NOMO-1 treated with dmso at 0.1 percent for 144 hours (cell line): ENCODE measurements at regions not wholly inside any gene's neighbourhood (a gene's known extent, or its start where the extent isn't known, plus 50 kb on each side); places are given as distances from the start of the nearest gene placed in this dataset.

Source experiments
- DNase-seq: peaks from one replicate; lab custom pipeline; 2025; ENCODE audit not compliant: unreplicated experiment; lab: John Stamatoyannopoulos, UW

- DNase-seq, result no peak
These were observed 481.9 kb upstream of the TNC start for GRCh38 chr9:115599898-115600297.

DNA sequence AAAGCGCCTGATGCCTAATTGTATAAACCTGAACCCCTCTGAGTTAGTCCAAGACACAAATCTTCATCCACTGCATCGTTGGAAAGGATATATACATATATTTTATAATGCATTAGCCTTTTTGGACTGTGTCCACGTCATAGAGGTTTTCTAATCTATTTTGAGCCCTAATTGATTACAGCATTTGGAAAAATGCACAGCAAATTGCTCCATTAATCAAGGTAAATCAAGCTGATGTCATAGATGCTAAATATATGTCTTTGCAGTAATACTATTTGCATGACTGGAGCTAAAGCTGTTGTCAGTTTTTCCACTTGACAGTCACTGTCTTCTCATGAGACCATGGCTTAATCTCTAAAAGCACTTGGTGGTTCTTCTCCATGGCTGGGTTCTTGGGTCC is 483.5 kb upstream of the TNC start:
- DNase-seq, result no peak

- no peak for DNase-seq
These were observed 487.0 kb upstream of the TNC start for GRCh38 chr9:115604831-115605483.

- DNase-seq, result no peak
These were observed 488.9 kb upstream of the TNC start for GRCh38 chr9:115606838-115607237.

GRCh38 chr9:115614326-115614999 is 496.5 kb upstream of the TNC start:
- no peak for DNase-seq

DNA sequence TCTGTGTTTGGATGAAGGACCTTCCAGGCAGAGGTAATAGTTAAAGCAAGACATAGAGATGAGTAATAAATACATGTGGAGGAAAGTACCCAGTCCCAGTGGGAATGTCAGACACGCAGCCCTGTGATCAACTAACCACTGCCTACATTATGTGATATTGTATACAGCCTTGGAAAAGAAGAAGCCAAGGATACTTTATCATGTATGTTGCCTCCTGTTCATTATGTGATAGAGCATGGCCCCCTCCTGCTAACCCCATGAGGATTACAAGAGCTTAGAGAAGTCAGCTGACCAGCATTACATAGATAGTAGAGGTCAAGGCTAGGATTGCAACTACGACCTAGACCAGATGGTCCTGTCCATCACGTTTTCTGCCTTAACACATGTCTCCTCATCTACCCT is 497.0 kb upstream of the TNC start:
- DNase-seq, result no peak

- DNase-seq, result no peak
These were observed 498.1 kb upstream of the TNC start for GRCh38 chr9:115615821-115616665.

- no peak for DNase-seq
These were observed 498.8 kb upstream of the TNC start for GRCh38 chr9:115616666-115617239.

- DNase-seq, result no peak
These were observed 507.3 kb upstream of the TNC start for GRCh38 chr9:115625251-115625650.

GRCh38 chr9:115625954-115626353 is 508.0 kb upstream of the TNC start:
- no peak for DNase-seq

GRCh38 chr9:115627511-115627910 is 509.6 kb upstream of the TNC start:
- no peak for DNase-seq

- DNase-seq, result no peak
These were observed 510.5 kb upstream of the TNC start for GRCh38 chr9:115628426-115628825.

- DNase-seq, result no peak
These were observed 512.2 kb upstream of the TNC start for GRCh38 chr9:115629879-115630840.

GRCh38 chr9:115632391-115632790 is 514.4 kb upstream of the TNC start:
- no peak for DNase-seq

DNA sequence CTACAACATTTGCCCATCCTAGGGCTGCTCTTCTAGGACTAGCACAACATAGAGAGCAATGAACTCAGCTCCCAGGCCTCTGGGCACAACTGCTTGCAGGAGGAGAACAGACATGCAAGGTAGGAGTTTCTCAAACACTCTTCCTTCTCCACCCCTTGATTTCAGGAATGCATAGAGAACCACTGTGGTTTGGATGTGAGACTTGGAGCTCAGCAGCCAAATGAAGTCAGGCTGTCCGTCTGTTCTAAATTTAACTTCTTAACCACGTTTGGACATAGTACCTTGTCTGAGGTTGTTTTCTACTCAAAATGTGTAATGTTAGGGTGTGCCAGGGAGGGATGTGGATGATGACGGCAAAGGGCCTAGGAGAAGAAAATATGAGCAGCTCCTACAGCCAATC is 515.1 kb upstream of the TNC start:
- DNase-seq, result no peak

GRCh38 chr9:115635680-115636383 is 517.8 kb upstream of the PAPPA start:
- DNase-seq, result no peak

DNA sequence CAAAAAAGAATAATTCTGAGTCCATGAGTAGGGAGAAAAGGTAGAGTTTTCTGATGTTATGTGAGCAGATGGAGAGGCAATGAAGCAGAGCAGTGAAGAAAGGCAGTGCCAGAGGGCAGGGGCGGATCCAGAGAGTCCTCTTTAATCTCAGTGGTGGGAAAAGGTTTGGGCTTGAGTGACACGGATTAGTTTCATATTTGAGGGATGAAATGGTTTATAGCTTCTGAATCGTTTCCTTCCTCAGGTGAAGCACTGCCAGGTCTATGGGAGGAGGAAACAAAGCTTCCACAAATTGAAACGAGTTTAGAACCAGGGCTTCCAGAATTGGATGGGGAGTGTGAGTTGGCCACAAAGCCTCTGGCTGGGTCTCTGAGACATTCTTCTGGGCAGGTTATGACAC is 517.0 kb upstream of the PAPPA start:
- DNase-seq, result no peak

GRCh38 chr9:115637661-115638060 is 515.9 kb upstream of the PAPPA start:
- no peak for DNase-seq

DNA sequence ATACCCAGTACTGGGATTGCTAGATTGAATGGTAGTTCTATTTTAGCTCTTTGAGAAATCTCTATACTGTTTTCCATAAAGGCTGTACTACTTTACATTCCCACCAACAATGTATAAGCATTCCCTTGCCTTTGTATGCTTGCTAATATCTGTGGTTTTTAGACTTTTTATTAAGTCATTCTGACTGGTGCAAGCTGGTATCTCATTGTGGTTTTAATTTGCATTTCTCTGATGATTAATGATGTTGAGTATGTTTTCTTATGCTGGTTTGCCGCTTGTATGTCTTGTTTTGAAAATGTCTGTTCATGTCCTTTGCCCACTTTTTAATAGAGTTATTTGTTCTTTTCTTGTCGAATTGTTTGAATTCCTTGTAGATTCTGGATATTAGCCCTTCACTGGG is 512.7 kb upstream of the PAPPA start:
- no peak for DNase-seq

- no peak for DNase-seq
These were observed 511.3 kb upstream of the PAPPA start for GRCh38 chr9:115642285-115642684.
